Mammary epithelial cell (primary cell): ENCODE measurements at regions not wholly inside any gene's neighbourhood (a gene's known extent, or its start where the extent isn't known, plus 50 kb on each side); places are given as distances from the start of the nearest gene placed in this dataset.

Experiments used
- EZH2 ChIP-seq: IDR thresholded peaks from 2 replicates; pipeline ENCODE4 v1.6.1; 2012; ENCODE audit warnings: low read length, inconsistent platforms, borderline replicate concordance
- TF ChIP-seq, protein P1 (sequence below), 2 donors: IDR thresholded peaks in 1 of 2; conservative IDR thresholded peaks in 1 of 2; 2 replicates each; pipeline ENCODE4 v1.5.1; 2011 to 2012; ENCODE audit warnings: inconsistent platforms in 2 of 2, low read length in 2 of 2, mild to moderate bottlenecking in 2 of 2, control low read depth in 1 of 2, low read depth in 1 of 2; ENCODE audit not compliant: insufficient read depth in 1 of 2; ENCODE audit errors: extremely low read depth in 1 of 2

DNA sequence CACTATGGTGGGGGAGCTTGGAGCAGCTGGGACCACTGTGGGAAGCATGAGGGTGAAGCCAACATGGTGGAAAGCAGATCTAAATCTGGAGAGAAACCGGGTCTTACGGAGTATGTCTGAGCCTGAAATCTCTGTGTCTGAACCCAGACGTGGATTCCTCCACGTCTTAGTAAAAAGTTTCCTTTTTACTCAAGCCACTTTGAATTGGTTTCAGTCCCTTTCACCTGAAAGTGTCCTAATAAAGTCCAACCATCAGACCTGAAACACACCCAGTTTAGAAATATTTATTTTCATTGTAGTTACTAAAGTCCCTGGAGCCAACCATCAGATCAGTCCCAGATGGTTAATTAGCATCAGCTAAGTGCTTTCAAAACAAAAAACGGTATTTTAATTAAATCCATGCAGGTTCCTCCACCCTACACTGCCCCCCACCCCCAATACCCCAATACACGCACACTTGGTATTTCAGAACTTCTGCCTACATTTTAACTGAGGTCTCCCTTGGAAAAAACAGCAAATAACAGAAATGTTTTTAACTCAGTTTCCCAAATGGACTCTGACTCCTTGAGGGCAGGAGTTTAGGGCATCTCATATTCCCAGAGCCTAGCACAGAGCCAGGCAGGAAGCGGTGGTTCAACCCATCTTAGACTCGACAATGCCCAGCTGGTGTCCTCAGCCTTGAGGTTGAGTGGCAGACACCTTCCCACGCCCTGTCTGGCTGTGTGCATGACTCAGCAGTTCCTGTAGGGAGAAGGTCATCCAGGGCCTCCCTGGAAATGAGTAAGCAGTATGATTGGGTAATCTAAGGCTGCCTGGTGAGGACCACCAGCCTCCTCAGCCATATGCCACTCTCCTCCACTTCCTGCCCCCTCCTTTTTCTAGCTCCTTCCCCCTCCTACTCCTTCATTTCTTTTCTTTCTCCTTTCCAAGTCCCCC lies 175.8 kb downstream of the TTC8 start:
- TF ChIP-seq, protein P1, sequence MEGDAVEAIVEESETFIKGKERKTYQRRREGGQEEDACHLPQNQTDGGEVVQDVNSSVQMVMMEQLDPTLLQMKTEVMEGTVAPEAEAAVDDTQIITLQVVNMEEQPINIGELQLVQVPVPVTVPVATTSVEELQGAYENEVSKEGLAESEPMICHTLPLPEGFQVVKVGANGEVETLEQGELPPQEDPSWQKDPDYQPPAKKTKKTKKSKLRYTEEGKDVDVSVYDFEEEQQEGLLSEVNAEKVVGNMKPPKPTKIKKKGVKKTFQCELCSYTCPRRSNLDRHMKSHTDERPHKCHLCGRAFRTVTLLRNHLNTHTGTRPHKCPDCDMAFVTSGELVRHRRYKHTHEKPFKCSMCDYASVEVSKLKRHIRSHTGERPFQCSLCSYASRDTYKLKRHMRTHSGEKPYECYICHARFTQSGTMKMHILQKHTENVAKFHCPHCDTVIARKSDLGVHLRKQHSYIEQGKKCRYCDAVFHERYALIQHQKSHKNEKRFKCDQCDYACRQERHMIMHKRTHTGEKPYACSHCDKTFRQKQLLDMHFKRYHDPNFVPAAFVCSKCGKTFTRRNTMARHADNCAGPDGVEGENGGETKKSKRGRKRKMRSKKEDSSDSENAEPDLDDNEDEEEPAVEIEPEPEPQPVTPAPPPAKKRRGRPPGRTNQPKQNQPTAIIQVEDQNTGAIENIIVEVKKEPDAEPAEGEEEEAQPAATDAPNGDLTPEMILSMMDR (conservative IDR thresholded peaks at IDR 0.05 in 1 of 2, IDR thresholded peaks at IDR 0.05 in 1 of 2; ENCODE audit: extremely low read depth in 1 of 2, insufficient read depth in 1 of 2, low read depth in 1 of 2, low read length in 2 of 2) = no peak
- TF ChIP-seq EZH2 = no peak
